Hepatocyte (in vitro differentiated cells): ENCODE measurements at regions not wholly inside any gene's neighbourhood (a gene's known extent, or its start where the extent isn't known, plus 50 kb on each side); places are given as distances from the start of the nearest gene placed in this dataset.

Source experiments
- EZH2 ChIP-seq: fragments of 200-600 bp; sonication (generic); IDR thresholded peaks from 2 replicates; pipeline ENCODE4 v1.6.1; 2016; ENCODE audit warnings: antibody characterized with exemption, mild to moderate bottlenecking, borderline replicate concordance
- EZH2phosphoT487 ChIP-seq: fragments of 200-600 bp; sonication (generic); IDR thresholded peaks from one replicate; pipeline ENCODE4 v1.6.1; 2018; ENCODE audit warnings: antibody characterized with exemption, mild to moderate bottlenecking, low read depth, moderate library complexity; ENCODE audit not compliant: unreplicated experiment, severe bottlenecking
- TF ChIP-seq, protein P1 (sequence below): fragments of 200-600 bp; sonication (generic); IDR thresholded peaks from 2 replicates; pipeline ENCODE4 v1.5.1; 2016; ENCODE audit warnings: antibody characterized with exemption, mild to moderate bottlenecking; ENCODE audit not compliant: poor library complexity

DNA sequence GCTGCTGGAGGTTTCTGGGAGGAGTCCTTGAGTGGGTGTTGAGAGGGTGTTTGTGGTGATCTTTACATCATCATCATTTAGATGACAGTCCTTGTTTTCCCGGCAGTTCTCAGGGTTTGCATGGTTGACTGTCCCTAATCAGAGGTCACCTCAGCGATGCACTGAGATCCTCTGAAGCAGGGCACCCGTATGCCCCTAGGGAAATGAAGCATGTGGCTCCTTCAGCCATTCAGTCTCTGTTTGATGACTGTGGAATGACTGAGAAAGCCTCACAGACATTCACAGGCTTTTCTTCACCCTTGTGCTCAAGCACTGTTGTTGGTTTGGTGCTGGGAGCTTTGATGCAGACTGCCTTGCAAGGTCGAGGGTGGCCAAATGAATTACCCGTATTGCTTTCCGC is 474.7 kb downstream of the SPRY1 start:
- TF ChIP-seq, protein P1, sequence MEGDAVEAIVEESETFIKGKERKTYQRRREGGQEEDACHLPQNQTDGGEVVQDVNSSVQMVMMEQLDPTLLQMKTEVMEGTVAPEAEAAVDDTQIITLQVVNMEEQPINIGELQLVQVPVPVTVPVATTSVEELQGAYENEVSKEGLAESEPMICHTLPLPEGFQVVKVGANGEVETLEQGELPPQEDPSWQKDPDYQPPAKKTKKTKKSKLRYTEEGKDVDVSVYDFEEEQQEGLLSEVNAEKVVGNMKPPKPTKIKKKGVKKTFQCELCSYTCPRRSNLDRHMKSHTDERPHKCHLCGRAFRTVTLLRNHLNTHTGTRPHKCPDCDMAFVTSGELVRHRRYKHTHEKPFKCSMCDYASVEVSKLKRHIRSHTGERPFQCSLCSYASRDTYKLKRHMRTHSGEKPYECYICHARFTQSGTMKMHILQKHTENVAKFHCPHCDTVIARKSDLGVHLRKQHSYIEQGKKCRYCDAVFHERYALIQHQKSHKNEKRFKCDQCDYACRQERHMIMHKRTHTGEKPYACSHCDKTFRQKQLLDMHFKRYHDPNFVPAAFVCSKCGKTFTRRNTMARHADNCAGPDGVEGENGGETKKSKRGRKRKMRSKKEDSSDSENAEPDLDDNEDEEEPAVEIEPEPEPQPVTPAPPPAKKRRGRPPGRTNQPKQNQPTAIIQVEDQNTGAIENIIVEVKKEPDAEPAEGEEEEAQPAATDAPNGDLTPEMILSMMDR: no peak
- no peak for TF ChIP-seq EZH2
- TF ChIP-seq EZH2phosphoT487: no peak
